Right lobe of liver (tissue), 4 donors: ENCODE measurements at regions not wholly inside any gene's neighbourhood (a gene's known extent, or its start where the extent isn't known, plus 50 kb on each side); places are given as distances from the start of the nearest gene placed in this dataset.

Experiments
- POLR2A ChIP-seq: fragments of 450-650 bp; IDR thresholded peaks from one replicate; pipeline ENCODE4 v1.6.1; 2017; ENCODE audit warnings: antibody characterized with exemption, mild to moderate bottlenecking
- TF ChIP-seq, protein P1 (sequence below), 4 donors: fragments of 200-600 bp in 3 of 4; fragments of 450-650 bp in 1 of 4; IDR thresholded peaks; one replicate each; pipeline versions ENCODE4 v1.5.1 to v1.8.0; 2016 to 2022; ENCODE audit warnings: antibody characterized with exemption in 4 of 4, mild to moderate bottlenecking in 2 of 4
- donor health status: DM: no; HTN: no; CAD: no.
- donor health status: DM: no; HTN: no; CAD: no.
- donor health status: DM: no; HTN: yes; CAD: no.

GRCh38 chr3:16738451-16738850 is 133.2 kb upstream of the DAZL start:
- no peak for TF ChIP-seq POLR2A
- TF ChIP-seq, protein P1, sequence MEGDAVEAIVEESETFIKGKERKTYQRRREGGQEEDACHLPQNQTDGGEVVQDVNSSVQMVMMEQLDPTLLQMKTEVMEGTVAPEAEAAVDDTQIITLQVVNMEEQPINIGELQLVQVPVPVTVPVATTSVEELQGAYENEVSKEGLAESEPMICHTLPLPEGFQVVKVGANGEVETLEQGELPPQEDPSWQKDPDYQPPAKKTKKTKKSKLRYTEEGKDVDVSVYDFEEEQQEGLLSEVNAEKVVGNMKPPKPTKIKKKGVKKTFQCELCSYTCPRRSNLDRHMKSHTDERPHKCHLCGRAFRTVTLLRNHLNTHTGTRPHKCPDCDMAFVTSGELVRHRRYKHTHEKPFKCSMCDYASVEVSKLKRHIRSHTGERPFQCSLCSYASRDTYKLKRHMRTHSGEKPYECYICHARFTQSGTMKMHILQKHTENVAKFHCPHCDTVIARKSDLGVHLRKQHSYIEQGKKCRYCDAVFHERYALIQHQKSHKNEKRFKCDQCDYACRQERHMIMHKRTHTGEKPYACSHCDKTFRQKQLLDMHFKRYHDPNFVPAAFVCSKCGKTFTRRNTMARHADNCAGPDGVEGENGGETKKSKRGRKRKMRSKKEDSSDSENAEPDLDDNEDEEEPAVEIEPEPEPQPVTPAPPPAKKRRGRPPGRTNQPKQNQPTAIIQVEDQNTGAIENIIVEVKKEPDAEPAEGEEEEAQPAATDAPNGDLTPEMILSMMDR (IDR thresholded peaks at IDR 0.05) = no peak
